Naive thymus-derived CD4-positive, alpha-beta T cell (primary cell): ENCODE measurements at regions not wholly inside any gene's neighbourhood (a gene's known extent, or its start where the extent isn't known, plus 50 kb on each side); places are given as distances from the start of the nearest gene placed in this dataset.

ENCODE experiments used
- ATAC-seq: fragments of 150-1000 bp; cut with Tn5 transposase; 2 replicates; pipeline ENCODE4 v1.10.0; 2021; ENCODE audit warnings: mild to moderate bottlenecking, moderate library complexity
- CTCF ChIA-PET: fragments of 350-600 bp; sonication (Branson Sonifier 250); formaldehyde crosslinking; loops from one replicate; lab custom pipeline; 2021; ENCODE audit warnings: antibody characterized with exemption; lab: Charles Lee
- POLR2A ChIA-PET: fragments of 350-600 bp; sonication (Branson Sonifier 250); formaldehyde crosslinking; loops from one replicate; lab custom pipeline; 2021; ENCODE audit warnings: antibody characterized with exemption, inconsistent platforms; lab: Charles Lee
- DNase-seq, 9 donors: peaks; one replicate each; pipeline versions ENCODE4 v3.0.0 to v3.0.0-alpha.2; 2020 to 2022; ENCODE audit warnings: mixed read lengths in 1 of 9
- H3K27ac ChIP-seq: one replicate; pipeline ENCODE4 v1.7.0; 2013; ENCODE audit warnings: mild to moderate bottlenecking, low read depth, low read length, moderate library complexity
- H3K27me3 ChIP-seq, 2 donors: one replicate each; pipeline ENCODE4 v1.7.0; 2013; ENCODE audit warnings: low read length in 2 of 2, mild to moderate bottlenecking in 2 of 2, moderate library complexity in 2 of 2; ENCODE audit not compliant: control insufficient read depth in 2 of 2, insufficient read depth in 2 of 2
- H3K36me3 ChIP-seq, 3 experiments: 1 replicate in 2 of 3; 2 replicates in 1 of 3; pipeline ENCODE4 v1.7.0; 2013; ENCODE audit warnings: low read length in 3 of 3, mild to moderate bottlenecking in 3 of 3, moderate library complexity in 1 of 3; ENCODE audit not compliant: insufficient read depth in 3 of 3, control insufficient read depth in 2 of 3
- H3K4me1 ChIP-seq, 2 donors: one replicate each; pipeline ENCODE4 v1.7.0; 2013; ENCODE audit warnings: low read length in 2 of 2, mild to moderate bottlenecking in 2 of 2, moderate library complexity in 1 of 2; ENCODE audit not compliant: control insufficient read depth in 2 of 2, insufficient read depth in 2 of 2
- H3K4me3 ChIP-seq: 2 replicates; pipeline ENCODE4 v1.7.0; 2013; ENCODE audit warnings: mild to moderate bottlenecking, low read length
- H3K9me3 ChIP-seq, 3 experiments: 1 replicate in 2 of 3; 2 replicates in 1 of 3; pipeline ENCODE4 v1.7.0; 2013; ENCODE audit warnings: low read length in 3 of 3; ENCODE audit not compliant: control insufficient read depth in 2 of 3
- H3K27ac Mint-ChIP-seq, 9 donors: one replicate each; pipeline ENCODE4 v1.8.0; 2020 to 2022; ENCODE audit warnings: mixed read lengths in 9 of 9, mild to moderate bottlenecking in 8 of 9, moderate library complexity in 5 of 9, inconsistent platforms in 2 of 9
- H3K27me3 Mint-ChIP-seq, 5 donors: one replicate each; pipeline ENCODE4 v1.8.0; 2021 to 2022; ENCODE audit warnings: mixed read lengths in 5 of 5, mild to moderate bottlenecking in 1 of 5
- H3K36me3 Mint-ChIP-seq, 5 donors: one replicate each; pipeline ENCODE4 v1.8.0; 2020 to 2022; ENCODE audit warnings: mixed read lengths in 5 of 5, mild to moderate bottlenecking in 3 of 5, inconsistent platforms in 1 of 5
- H3K4me1 Mint-ChIP-seq, 7 donors: one replicate each; pipeline ENCODE4 v1.8.0; 2020 to 2022; ENCODE audit warnings: mixed read lengths in 7 of 7, mild to moderate bottlenecking in 3 of 7, inconsistent platforms in 1 of 7
- H3K4me3 Mint-ChIP-seq, 10 donors: one replicate each; pipeline ENCODE4 v1.8.0; 2020 to 2022; ENCODE audit warnings: mild to moderate bottlenecking in 10 of 10, mixed read lengths in 10 of 10, moderate library complexity in 6 of 10, inconsistent platforms in 2 of 10
- H3K9me3 Mint-ChIP-seq, 11 donors: one replicate each; pipeline ENCODE4 v1.8.0; 2020 to 2022; ENCODE audit warnings: mixed read lengths in 11 of 11, mild to moderate bottlenecking in 4 of 11, inconsistent platforms in 1 of 11, moderate library complexity in 1 of 11
- intact Hi-C, 2 donors: fragments of 100-400 bp; cut with micrococcal nuclease; formaldehyde crosslinking; loops; one replicate each; pipeline ENCODE4 v1.15.1; 2023

- no peaks in the 10 kb centered on the region for H3K9me3 ChIP-seq
- H3K4me1 ChIP-seq, result no peaks in the 10 kb centered on the region
- CTCF ChIA-PET, result no interaction called here
- H3K27ac Mint-ChIP-seq, result no peak overlapping the region
- H3K9me3 Mint-ChIP-seq, result peaks cover 0 to 7% (median 0%) of the 10 kb centered on the region in 11 donors
- no peak overlapping the region for H3K27ac ChIP-seq
- POLR2A ChIA-PET, result no interaction called here
- no peaks in the 10 kb centered on the region for H3K4me1 Mint-ChIP-seq
- DNase-seq, result no peak
- no peaks in the 10 kb centered on the region for H3K27me3 ChIP-seq
- no peaks in the 10 kb centered on the region for H3K27me3 Mint-ChIP-seq
- no peak overlapping the region for H3K4me3 Mint-ChIP-seq
- intact Hi-C loops, result no loop called here
- no peaks in the 10 kb centered on the region for H3K36me3 ChIP-seq
- H3K4me3 ChIP-seq, result no peak overlapping the region
- H3K36me3 Mint-ChIP-seq, result no peaks in the 10 kb centered on the region
- ATAC-seq, result no peak
Measured at GRCh38 chr13:82674546-82674945, 1207.7 kb downstream of the SLITRK1 start.

DNA sequence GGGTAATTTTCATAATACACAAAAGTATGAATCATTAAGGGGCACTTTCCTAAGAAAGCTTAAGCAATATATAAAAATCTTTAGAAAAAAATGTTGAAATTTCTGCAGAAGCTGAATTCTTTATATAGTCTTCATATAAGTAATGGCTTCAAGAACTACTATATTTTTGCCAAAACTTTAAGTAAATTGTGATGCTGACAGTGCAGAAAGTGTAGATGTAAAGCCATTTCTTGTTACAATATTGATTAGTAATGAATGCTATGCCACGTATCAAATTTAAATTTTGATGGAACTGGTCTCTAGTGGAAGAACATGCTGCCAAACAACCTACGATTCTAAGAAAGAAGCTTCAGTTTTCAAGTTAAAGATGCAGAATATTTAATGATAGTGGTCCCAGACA, 1210.0 kb downstream of the SLITRK1 start:
- H3K27ac Mint-ChIP-seq, result no peak overlapping the region
- H3K4me3 ChIP-seq, result no peak overlapping the region
- H3K36me3 Mint-ChIP-seq, result no peaks in the 10 kb centered on the region
- H3K4me1 Mint-ChIP-seq, result no peaks in the 10 kb centered on the region
- H3K36me3 ChIP-seq, result no peaks in the 10 kb centered on the region
- no peaks in the 10 kb centered on the region for H3K27me3 ChIP-seq
- H3K9me3 ChIP-seq, result no peaks in the 10 kb centered on the region
- H3K27me3 Mint-ChIP-seq, result no peaks in the 10 kb centered on the region
- no peak for ATAC-seq
- intact Hi-C loops, result no loop called here
- no peak for DNase-seq
- H3K4me1 ChIP-seq, result no peaks in the 10 kb centered on the region
- no peak overlapping the region for H3K4me3 Mint-ChIP-seq
- H3K27ac ChIP-seq, result no peak overlapping the region
- H3K9me3 Mint-ChIP-seq, result peaks cover 0 to 7% (median 2%) of the 10 kb centered on the region in 11 donors
- POLR2A ChIA-PET, result no interaction called here
- CTCF ChIA-PET, result no interaction called here

DNA sequence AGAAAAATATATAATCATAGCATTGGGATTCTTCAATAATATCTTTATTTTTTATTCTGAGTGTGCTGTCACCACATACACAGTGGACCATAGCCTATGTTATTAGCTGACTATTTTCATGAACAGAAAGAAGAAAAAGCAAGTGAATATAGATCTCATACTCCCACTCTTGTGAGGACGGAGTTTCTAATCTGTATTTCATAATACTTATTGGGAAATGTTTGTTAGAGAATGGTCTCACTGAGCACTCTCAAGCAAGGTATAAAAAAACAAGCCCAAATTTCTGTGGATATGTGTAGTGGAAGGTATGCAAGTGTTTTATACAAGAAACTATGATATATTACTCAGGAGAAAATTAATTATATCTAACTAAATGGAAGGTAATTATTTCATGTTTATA, 1218.1 kb downstream of the SLITRK1 start:
- Mint-ChIP-seq H3K27me3 (no peaks in the 10 kb centered on the region), H3K9me3 (peaks cover 0 to 15% (median 4%) of the 10 kb centered on the region in 11 donors), H3K4me1 (no peaks in the 10 kb centered on the region), H3K4me3 (no peak overlapping the region), H3K36me3 (no peaks in the 10 kb centered on the region), H3K27ac (no peak overlapping the region)
- intact Hi-C loops, result no loop called here
- no peak for DNase-seq
- Histone ChIP-seq H3K4me3 (no peak overlapping the region), H3K27ac (no peak overlapping the region), H3K9me3 (no peaks in the 10 kb centered on the region), H3K4me1 (no peaks in the 10 kb centered on the region), H3K36me3 (no peaks in the 10 kb centered on the region), H3K27me3 (no peaks in the 10 kb centered on the region)
- ChIA-PET CTCF (no interaction called here), POLR2A (no interaction called here)
- no peak for ATAC-seq

GRCh38 chr13:82661126-82661525, 1221.1 kb downstream of the SLITRK1 start:
- no peaks in the 10 kb centered on the region for H3K36me3 ChIP-seq
- H3K27ac ChIP-seq, result no peak overlapping the region
- intact Hi-C loops, result no loop called here
- H3K4me1 ChIP-seq, result no peaks in the 10 kb centered on the region
- H3K27me3 Mint-ChIP-seq, result no peaks in the 10 kb centered on the region
- ATAC-seq (no peak), DNase-seq (no peak)
- ChIA-PET POLR2A (no interaction called here), CTCF (no interaction called here)
- no peaks in the 10 kb centered on the region for H3K9me3 ChIP-seq
- no peaks in the 10 kb centered on the region for H3K36me3 Mint-ChIP-seq
- no peaks in the 10 kb centered on the region for H3K27me3 ChIP-seq
- H3K4me1 Mint-ChIP-seq, result no peaks in the 10 kb centered on the region
- H3K4me3 ChIP-seq, result no peak overlapping the region
- H3K4me3 Mint-ChIP-seq, result no peak overlapping the region
- H3K27ac Mint-ChIP-seq, result no peak overlapping the region
- H3K9me3 Mint-ChIP-seq, result peaks cover 0 to 10% (median 3%) of the 10 kb centered on the region in 11 donors

- intact Hi-C loops, result no loop called here
- CTCF ChIA-PET, result no interaction called here
- POLR2A ChIA-PET, result no interaction called here
- Mint-ChIP-seq H3K36me3 (no peaks in the 10 kb centered on the region), H3K9me3 (peaks cover 0 to 10% (median 3%) of the 10 kb centered on the region in 11 donors), H3K27me3 (no peaks in the 10 kb centered on the region), H3K27ac (no peak overlapping the region), H3K4me3 (no peak overlapping the region), H3K4me1 (no peaks in the 10 kb centered on the region)
- Histone ChIP-seq H3K4me1 (no peaks in the 10 kb centered on the region), H3K4me3 (no peak overlapping the region), H3K27ac (no peak overlapping the region), H3K9me3 (no peaks in the 10 kb centered on the region), H3K36me3 (no peaks in the 10 kb centered on the region), H3K27me3 (no peaks in the 10 kb centered on the region)
- DNase-seq (no peak), ATAC-seq (no peak)
Measured at GRCh38 chr13:82658811-82659210, 1223.5 kb downstream of the SLITRK1 start.

DNA sequence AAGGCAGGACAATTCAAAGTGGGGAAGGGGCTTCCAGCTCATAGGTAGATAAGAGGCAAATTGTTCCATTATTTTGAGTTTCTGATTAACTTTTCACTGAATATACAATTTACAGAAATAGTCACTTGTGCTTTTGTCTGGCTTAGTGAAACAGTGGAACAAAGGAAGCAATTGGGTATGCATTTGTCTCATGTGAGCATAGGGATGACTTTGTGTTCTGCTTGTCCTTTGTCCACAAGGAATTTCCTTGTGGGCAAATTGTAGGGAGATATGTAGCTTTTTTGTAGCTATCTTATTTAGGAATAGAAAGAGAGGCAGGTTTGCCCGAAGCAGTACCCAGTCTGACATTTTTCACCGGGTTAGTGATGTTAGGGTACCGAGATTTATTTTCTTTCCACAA, 1224.8 kb downstream of the SLITRK1 start:
- H3K27me3 ChIP-seq, result no peaks in the 10 kb centered on the region
- H3K36me3 Mint-ChIP-seq, result no peaks in the 10 kb centered on the region
- H3K9me3 ChIP-seq, result no peaks in the 10 kb centered on the region
- H3K4me1 Mint-ChIP-seq, result no peaks in the 10 kb centered on the region
- no peaks in the 10 kb centered on the region for H3K36me3 ChIP-seq
- intact Hi-C loops, result no loop called here
- ATAC-seq, result no peak
- no peak overlapping the region for H3K27ac Mint-ChIP-seq
- no peak overlapping the region for H3K4me3 Mint-ChIP-seq
- H3K9me3 Mint-ChIP-seq, result peaks cover 0 to 10% (median 3%) of the 10 kb centered on the region in 11 donors
- no peak overlapping the region for H3K4me3 ChIP-seq
- no peak for DNase-seq
- H3K4me1 ChIP-seq, result no peaks in the 10 kb centered on the region
- ChIA-PET POLR2A (no interaction called here), CTCF (no interaction called here)
- H3K27ac ChIP-seq, result no peak overlapping the region
- no peaks in the 10 kb centered on the region for H3K27me3 Mint-ChIP-seq

DNA sequence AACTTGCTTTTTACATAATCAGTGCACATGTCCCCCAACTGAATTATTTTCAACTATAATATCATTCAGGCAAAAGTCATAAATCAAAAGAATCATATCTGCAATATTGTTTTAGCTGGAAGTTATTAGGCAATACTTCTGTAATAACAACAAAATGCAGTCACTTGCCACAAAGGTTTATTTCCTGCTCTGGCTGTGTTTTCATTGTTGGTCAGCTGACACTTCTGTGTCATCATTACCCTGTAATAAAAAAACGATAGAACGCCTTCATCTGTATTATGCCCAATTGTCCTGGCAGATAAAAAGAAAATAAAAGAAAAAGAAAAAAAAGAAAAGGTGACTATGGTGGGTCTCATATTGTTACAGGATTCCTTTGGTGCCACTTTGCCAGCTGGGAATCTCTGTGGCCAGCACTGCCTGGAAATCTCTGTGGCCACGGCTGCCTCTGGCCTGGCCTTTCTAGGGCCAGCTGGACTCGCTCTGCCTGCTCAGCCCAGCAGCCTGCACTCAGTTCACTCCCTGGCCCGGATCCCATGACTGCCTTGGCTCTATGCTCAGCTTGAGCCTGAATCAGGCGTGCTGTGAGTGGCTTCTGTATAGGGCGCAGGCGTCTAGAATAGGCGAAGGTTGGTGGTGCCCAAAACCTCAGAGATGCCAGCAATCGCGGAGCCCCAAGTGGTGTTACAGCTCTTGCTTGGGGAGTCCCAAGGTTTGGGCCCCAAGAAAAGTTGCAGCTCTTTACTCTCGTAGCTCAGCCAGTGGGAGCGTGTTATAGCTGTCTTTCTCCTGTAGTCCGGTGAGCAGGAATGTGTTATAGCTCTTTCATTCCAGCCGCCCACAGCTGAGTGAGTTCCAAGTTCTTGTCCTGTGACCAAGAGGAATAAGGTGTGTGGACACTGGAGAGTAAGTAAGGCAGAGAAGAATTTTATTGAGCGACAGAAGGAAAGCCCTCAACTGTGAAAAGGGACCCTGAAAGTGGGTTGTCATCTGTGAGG, 1227.1 kb downstream of the SLITRK1 start:
- no peaks in the 10 kb centered on the region for H3K4me1 ChIP-seq
- ATAC-seq, result no peak
- no peak overlapping the region for H3K27ac ChIP-seq
- H3K27ac Mint-ChIP-seq, result no peak overlapping the region
- CTCF ChIA-PET, result no interaction called here
- H3K4me1 Mint-ChIP-seq, result no peaks in the 10 kb centered on the region
- intact Hi-C loops, result no loop called here
- H3K36me3 Mint-ChIP-seq, result no peaks in the 10 kb centered on the region
- H3K27me3 ChIP-seq, result no peaks in the 10 kb centered on the region
- POLR2A ChIA-PET, result no interaction called here
- H3K9me3 ChIP-seq, result no peaks in the 10 kb centered on the region
- H3K4me3 ChIP-seq, result no peak overlapping the region
- H3K4me3 Mint-ChIP-seq, result no peak overlapping the region
- H3K27me3 Mint-ChIP-seq, result no peaks in the 10 kb centered on the region
- no peak for DNase-seq
- peaks cover 0 to 4% (median 0%) of the 10 kb centered on the region in 11 donors for H3K9me3 Mint-ChIP-seq
- H3K36me3 ChIP-seq, result no peaks in the 10 kb centered on the region
